GM19043 (cell line): ENCODE measurements at regions not wholly inside any gene's neighbourhood (a gene's known extent, or its start where the extent isn't known, plus 50 kb on each side); places are given as distances from the start of the nearest gene placed in this dataset.

Experiments
- ATAC-seq: cut with Tn5 transposase; IDR thresholded peaks from one replicate; pipeline ENCODE4 v1.9.1; 2021; ENCODE audit warnings: low read depth; ENCODE audit not compliant: unreplicated experiment

DNA sequence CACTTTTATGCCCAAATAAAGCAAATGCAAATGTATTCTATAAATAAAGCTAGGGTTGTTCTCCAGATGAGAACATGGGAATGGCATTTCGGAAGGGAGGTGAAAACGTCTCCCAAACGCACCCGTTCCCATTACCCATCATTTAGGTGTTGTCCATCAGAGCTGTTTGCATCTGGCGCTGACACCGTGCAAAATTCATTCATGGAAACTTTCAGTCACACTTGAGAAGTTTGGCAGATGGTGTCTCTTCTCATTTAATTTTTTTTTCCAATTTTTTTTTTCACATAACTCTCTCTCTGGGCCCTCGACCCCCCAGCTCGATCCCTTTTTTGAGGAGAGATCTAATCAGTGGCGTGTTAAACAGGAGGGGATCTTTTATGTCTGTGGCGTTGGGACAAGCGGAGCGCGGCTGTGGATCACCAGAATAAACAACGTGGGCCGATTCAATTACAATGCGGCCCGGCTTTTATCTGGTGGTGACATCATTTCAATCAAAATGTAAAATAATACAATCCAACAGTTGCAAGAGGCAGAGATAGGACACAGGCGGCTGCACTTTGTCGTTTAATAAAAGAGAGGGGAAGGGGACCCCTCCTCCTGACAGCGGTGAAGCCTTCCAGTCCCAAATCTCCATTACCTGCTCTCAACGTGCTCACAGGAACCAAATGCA is 246.1 kb upstream of the IRX4 start:
- ATAC-seq, result no peak

DNA sequence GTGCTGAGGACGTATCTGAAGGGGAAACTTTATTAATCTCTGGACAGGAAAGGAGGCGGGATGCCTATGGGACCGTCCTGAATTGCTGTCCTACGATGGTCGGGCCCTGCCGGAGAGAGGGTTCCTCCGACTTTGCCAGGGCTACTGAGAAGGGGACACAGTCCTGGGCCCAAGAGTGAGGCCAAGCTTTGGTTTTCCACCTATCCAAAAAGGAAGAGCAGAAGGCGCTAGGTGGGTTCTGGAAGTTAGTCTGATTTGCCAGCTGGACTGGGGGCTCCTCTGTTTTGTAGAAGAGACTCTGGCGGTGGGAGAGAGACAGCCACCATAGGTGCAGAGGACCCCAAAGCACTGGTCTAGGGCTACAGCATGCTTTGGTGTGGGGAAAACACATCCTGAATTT is 243.8 kb upstream of the IRX4 start:
- ATAC-seq, result no peak

DNA sequence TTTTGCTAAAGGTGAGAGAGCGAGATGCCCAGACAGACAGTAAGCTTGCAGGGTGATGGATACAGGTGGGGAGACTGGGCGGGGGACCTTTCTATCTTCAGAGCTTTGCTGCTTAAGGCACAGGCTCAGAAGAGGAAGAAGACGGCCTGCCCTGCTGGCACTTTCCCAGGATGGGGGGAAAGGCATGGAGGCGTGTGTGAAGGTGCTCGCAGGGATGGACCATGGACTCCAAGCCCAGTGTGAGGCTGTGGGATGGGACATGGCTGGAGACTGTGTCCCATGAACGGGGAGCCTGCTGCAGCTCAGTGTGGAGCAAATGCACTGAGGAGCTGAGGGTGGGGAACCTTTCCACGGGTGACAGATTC is 243.2 kb upstream of the IRX4 start:
- ATAC-seq, result no peak

DNA sequence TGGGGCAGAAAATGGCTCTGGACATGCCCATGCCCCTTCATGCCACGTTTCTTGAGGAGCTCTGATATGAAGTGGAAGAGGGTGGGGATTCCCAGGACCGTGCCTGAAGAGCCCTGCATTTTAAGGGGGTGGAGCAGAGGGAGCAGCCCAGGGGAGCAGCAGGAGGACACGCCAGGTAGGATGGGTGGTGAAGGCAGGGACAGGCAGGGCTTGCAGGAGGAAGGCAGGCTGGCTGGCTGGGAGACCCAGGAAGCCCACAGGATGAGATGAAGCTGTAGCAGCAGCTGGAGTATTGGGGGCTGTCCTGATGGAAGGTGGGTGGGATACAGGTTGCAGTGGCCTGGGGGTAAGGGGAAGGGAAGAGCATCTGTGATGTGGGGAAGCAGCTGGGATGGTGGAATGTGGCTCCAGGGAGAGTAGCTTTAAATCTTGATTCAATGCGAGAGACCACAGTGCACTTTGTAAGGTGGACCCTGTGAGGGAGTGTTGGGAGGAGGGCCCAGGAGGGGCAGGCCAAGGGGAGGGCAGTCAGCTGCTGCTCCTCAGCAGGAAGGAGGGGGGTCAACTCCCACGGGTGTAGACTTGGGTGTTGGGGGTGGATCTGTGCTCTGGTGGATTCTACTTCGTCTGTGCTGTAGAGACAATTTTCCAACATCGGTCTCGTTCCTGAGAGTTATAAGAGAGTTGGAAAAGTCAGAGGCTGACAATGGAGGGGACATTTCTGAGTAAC is 242.6 kb upstream of the IRX4 start:
- no peak for ATAC-seq

DNA sequence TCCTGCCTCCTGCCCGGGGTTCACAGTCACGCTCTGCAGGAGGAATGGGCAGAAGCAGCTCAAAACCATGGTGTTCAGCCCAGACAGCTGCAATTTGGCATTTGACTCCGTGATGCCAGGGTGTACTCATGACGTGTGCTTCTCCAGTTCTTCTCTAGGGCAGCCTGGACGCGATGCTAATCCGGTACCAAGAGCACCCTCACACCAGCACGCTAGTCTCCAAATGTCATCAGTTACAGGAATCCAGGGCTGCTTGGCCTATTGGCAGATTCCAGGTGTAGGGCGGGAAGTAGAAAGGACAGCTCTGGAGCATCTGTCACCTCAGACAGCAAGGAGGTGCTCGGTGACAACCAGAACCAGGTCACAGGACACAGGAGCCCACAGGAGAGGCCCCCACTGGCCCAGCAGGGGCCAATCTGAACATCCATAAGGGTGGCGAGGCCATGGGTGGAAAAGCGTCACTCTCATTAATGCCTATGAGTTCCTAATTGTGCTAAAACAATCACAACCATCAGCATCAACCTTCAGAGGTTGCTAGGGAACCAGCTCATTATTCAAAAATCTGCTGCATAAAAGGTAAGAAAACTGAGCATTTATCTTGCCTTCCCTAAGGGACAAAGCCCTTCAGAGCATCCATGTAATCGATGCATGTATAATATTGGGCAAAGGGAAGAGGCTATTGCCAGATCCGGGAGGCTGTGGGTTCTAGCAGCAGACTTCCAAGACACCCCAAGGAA is 241.9 kb upstream of the IRX4 start:
- no peak for ATAC-seq

DNA sequence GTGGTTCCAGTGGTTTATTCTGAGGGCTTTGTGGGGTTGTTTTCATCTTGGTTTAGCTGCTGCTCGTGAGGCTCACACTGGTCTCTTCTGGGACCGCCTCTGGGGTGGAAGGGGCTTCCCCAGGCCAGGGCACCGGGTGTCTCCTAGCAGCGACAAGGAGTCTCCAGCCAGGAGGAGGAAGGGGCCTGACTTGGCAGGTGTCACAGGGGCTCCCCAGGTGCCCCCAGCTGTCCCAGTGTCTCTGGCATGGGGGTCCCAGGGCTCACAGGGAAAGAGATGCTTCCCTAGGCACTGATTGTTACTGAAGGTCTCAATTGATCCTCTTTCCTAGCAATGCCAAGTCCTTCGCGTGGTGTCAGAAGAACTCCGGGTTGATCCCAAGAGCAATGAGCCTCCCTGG is 241.1 kb upstream of the IRX4 start:
- no peak for ATAC-seq

DNA sequence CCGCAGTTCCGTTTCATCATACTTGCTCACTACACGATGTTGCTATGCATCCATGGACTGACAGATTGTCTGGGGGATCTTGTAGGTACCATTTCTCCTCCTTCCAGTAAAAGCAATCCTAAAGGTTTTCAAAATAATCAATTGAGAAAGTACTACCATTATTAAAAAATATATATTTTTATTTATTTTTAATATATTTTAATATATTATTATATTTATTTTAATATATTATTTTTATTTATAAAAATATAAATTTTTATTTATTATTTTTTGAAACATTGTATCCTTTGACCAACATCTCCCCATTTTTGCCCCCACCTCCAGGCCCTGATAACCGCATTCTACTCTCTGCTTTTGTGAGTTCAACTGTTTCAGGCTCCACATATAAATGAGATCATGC is 237.6 kb upstream of the IRX4 start:
- no peak for ATAC-seq

DNA sequence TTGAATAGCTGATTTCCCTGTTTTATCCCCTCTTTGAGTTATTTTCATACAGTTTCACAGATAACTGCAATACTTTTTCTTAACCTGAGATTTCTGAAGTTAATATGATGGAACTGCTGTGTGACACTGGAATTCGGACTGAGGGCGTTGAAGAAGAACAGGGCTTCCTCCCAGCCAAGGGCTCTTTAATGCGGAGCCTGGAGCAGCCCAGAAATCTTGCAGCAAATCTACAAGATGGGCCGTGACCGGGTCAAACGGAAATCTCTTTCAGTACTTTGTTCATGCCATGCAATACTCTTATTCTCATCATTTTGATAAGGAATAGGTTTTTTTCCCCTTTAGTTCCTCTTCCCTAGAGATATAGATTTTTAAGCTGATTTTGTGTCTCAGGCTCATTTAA is 236.8 kb upstream of the IRX4 start:
- no peak for ATAC-seq

DNA sequence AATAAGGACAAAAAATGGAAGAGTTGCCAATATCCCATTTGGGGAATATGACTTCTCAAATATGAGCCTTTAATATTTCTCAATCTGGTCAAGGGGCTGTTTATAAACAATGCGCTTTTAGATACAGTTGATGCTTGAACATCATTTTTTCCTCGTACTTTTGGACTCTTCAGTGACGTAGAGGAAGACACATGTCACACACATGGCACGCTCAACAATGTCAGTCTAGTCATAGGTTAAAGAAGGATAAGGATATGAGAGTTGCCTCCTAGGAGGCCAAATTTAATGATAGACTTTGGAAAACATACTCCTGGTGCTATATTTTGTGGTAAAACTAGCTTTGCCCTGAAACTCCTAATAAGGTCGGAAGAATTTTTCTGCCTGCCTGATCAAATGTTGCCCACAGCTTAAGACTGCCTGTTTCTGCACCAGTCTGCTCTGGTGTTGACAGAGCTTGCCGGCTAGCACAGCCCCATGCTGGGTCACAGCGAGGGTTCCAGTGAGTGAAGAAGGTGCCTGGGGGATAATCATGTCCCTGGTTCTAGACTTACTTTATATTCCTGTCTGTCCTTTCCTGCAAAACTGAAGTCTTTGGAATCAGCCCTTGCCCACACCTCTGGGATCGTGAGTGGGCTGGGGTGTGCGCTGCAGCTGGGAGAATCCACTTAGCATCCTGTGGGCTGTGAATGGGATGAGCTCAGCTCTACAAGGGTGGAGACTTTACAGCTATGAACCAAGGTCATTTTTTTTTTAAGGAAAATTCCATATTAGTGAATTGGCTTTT is 230.8 kb upstream of the IRX4 start:
- no peak for ATAC-seq

DNA sequence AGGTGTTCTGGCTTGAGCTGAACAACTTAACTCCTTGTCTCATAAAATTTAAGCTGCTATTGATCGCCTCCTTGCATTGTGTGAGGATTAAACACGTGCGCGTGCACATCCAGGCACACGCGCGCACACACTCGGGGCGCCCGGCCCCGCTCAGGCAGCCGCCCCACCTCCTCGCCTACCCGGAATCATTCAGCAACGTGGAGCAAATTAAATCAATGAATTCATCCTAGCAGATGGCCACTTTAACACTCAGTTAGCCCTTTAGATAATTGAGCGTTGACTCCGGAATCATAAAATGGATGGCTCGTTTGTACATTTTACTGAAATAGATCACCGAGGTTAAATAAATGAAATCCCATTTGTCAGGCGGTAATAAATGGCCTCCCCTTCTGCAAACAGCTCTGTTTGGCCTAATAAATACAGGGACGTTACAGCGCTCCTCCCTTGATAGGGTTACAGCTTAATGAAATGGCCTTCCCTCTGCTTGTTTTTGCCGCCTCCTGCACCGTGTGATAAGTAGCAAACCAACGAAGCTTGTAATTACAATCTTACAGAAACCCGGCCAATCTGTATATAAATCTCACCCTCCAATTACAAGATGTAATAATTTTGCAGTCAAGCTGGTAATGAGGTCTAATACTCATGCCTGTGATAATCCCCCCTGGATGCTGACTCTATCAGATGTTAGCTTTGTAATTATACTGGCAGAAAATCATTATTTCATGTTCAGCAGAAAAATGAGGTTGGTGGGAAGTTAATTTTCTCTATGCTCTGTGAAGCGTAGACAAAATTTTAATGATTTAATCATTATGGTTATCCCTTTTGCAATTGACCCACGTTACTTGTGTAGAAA is 229.7 kb upstream of the IRX4 start:
- no peak for ATAC-seq

DNA sequence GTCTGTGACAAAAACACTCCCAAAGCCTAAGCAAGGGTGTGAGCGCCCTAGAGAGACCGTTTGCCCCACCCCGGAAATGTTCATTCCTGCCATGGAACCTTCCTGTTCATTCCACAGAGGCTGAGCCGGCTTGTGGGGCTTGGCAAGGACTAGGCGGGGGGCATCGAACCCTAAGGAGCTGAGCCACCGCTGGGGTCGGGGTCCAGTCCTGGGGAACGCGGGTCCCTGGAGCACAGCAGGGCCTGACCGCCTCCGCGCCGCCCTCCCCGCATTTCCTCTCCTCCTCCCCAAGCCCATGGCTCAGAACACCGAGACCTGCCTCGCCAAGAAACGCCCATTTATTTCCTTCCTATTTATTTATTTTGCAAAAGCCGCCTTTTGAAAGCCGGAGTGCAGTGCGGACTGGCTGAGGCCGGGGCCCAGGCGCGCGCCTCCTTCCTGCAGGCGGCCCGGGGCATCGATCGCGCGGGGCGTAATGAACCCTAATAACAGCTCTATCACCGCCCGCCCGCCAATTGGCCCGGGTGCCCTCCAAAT is 228.9 kb upstream of the IRX4 start:
- ATAC-seq, result no peak

DNA sequence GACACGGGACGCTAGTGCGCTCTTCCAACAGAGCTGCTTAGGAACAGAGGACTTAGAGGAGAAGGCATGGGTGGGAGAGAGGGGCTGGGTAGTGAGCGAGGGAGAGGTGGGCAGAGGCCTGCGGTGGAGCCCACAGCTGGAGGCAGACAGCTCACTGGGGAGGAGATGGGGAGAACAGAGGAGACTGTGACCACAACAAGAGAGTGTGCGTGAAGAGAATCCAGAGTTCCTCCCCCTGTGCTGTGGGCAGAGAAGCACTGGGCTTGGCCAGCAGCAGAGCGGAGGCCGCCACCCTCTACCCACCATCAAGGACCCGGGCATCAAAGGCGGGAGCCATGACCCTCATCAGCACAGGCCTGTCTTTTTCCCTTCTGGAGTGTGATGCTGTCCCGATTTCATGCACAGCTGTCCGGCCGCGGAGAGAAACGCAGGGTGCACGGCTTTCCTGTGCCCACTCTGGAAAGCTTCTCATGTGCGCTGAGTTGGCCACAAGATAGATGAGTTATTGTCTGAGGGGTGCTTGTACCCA is 228.3 kb upstream of the IRX4 start:
- ATAC-seq, result no peak

DNA sequence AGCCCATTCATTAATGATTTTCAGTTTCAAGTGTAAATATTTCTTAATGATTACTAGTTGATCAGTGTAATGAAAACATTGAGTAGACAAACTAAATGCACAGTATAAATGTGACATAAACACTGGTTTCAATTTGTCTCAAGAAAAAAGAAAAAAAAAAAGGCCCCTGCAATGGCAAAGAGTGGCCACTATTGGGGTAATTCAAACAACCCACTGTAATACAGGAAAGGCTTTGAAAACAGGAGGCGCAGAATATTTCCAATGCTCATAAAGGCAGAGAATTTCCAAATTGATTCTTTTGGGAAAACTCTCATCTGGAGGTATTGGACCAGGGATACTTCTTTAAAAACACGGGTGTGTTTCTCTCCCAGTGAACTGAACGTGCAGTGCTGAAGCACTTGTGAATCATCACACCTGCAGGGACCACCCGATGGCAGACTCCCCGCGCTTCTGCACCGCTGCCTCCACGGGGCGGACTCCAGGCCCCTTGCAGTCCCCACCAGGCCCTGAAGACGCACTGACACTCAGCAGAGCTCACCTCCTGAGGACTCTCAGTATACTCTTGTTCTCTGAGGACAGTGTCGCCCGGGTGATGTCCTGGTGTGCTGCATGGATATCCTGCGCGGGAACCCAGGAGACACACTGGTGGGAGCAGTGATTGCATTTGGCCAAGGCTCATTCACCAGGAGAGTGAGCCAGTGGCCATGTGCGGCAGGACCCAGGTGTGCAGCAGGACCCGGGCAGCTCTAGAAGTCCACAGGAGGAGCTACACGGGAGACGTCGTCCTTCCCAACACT is 227.6 kb upstream of the IRX4 start:
- no peak for ATAC-seq

DNA sequence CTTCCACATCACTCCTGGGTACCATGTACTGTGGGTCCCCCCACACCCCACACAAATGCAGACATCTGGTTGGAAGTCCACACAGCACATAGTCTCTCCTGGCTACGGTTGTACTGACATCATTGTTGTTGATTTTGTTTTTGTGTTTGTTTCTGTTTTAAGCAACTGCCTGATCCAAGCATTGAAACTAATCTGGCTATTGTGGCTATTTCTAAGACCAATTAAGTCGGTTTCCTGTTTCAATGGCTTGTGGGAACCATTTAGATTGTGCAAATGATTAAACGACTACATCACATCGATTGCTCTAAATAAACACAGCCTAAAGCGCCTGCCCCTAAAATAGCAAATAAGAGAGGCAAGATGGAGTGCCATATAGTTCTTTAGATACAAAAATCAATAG is 226.8 kb upstream of the IRX4 start:
- no peak for ATAC-seq

DNA sequence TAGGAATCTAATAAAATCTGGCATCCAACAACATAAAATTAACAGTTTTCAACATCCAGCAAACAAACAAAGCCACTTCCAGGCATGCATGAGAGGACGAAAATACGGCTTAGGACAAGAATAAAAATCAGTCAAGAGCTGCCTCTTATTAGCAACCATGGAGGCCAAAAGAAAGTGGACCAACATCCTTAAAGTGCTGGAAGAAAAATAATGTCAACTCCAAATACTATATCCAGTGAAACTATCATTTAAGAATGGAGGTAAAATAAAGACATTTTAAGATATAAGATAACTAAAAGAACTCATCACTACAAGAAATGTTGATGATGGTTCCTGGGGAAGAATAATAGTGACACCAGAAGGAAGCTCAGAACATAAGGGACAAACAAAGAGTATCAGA is 224.0 kb upstream of the IRX4 start:
- no peak for ATAC-seq

DNA sequence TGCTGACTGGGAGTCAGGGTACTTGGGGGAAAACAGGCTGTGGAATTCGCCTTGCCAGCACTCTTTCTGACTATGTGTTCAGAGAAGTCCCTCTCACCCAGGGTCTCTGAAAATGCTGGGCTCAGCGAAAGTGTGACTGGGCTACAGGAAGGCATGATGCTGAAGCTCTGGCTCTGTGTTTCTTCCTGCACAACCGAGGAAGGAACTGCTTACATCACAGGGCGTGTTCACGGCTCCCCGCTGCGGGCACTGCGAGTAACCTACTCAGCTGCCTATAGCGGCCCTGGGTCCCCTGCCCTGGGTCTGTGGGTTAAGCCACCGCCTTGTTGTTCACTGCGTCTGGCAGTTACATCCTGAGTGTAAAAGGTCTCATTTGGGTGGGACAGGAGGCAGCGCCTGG is 222.4 kb upstream of the IRX4 start:
- ATAC-seq, result no peak

DNA sequence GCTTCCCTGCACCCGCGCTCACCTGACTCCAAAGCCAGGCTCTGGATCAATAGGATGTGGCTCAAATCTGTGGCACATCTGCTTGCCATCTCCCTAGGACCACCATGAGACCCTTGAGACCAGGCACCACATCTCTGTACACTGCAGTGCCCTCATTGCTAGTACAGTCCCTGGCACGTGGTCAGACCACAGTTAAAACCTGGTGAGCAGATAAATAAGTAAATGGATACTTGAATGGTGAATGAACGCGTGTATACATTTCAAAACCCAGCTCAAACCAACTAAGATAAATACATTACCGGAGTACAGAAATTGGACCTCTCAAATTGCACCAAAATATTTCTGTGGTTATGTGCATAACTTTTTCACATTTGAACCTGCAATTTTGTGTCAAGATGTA is 221.2 kb upstream of the IRX4 start:
- no peak for ATAC-seq

DNA sequence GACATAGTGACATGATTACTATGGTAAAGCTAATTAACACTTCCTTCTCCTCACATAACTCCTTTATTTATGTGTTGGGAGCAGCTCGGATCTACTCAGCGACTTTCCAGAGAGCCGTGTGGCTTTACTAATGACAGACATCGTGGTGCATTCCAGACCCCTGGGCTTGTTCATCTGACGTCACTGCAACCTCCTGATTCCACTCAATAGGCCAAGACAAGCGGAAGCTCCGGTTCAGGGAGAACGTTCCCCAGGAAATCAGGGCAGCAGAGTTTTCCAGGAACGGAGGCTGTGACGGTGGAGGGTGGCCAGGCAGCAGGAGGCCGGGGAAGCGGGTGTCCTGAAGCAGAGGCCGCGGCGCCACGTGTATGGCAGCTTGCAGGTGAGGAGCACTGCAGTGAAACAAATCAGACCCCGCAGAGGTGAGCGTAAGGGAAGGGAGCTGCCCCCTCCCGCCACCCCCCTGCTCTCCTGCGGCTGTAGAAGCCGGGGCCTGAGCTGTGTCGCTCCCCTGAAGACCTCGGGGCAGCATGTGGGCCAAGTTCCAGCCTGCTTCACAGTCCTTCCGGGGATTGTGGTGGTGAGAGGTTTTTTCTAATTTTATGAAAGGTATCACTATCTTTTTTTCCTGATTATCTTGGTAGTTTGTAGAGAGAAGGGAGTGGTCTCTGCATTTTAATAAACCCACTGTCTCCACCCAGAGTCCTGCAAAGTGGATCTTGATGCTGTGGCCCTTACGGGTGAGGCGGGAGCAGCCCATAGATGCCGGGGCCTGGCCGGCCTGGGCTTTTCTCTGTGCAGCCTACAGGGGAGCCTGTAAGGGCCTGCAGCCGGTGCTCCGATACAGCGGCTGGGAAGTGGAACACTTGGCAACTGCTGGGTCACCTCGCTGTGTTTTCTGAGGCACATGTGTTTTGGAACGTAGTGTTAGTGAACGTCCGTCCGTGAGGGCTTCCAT is 220.4 kb upstream of the IRX4 start:
- ATAC-seq, result no peak
